GM19452 (cell line): ENCODE measurements at regions not wholly inside any gene's neighbourhood (a gene's known extent, or its start where the extent isn't known, plus 50 kb on each side); places are given as distances from the start of the nearest gene placed in this dataset.
"Not testable (repeated sequence)": the region's sequence is repeated elsewhere in the genome, so short reads cannot be mapped to it uniquely, and the experiment has no call there.

Experiments used
- ATAC-seq: cut with Tn5 transposase; IDR thresholded peaks from one replicate; pipeline ENCODE4 v1.9.1; 2021; ENCODE audit not compliant: unreplicated experiment

GRCh38 chr4:155026715-155027114 lies 181.7 kb upstream of the NPY2R start:
- ATAC-seq = no peak

DNA sequence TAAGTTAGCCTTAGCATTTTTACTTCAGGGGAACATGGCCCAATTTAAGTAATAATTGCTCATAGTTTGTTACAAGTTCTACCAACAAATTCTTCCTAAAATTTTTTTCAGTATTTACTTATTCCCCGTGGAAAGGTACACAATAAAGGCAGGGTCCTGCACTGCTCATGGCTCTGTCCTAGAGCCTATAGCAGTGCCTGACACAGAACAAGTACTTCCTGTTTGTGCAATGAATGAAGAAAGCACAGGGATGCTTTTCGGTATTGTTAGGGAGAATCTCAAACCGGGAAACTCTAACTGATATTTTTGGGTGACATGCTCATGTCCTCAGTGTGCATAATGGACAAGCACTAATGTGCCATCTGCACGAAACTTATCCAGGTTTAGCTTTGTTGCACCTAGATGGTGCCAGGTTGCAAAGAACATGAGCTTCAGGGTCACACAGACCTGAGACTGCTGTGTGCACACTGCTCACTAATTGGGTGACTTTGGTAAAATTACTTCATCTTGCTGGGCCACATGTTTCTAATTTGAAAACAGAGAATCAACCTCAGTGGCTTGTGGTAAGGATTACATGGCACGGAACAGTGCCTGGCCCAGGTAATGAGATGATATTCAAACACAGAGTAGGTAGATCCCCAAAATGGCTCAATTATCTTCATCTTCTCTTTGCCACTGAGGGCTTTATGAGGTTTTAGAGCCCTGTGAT lies 175.8 kb upstream of the NPY2R start:
- no peak for ATAC-seq

GRCh38 chr4:155033604-155034003 lies 174.8 kb upstream of the NPY2R start:
- no peak for ATAC-seq

GRCh38 chr4:155037031-155037430 lies 171.4 kb upstream of the NPY2R start:
- no peak for ATAC-seq

- no peak for ATAC-seq
Measured at GRCh38 chr4:155038459-155038858, 170.0 kb upstream of the NPY2R start.

DNA sequence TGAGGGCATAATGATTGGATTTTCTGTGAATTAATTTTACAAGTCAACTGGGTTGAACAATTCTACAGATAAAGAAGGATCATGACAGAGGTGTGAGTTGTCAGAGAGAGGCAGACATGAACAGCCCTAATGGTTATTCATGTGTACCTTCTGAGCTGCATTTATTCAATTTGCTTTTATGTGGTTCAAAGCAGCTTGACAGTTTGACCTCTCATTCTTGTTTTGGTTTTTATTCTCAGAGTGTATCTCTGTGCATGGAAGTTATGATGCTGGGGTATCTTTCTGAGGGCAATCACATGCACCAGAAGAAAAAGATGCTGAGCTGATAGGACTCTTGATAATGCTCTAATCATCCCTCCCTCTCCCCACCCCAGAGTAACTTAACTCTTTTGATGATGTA lies 169.3 kb upstream of the NPY2R start:
- ATAC-seq = no peak

DNA sequence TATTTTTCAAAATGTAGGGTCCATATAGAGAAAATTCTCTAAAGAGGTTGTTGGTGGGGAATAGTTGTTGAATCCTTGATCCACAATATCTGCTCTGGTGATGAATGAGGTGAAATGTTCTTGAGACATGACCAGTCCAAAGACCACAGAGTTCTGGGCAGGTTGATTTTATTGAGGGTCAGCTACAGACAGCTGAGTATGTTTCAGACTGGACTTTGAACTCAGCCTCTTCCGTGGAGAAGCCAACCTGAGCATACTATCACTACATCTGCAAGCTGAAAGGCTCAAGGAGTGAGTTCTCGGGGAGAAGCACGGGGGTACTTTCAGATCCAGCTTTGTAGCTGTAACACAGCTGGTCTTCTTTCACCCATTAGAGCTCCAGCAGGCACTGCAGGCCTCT lies 168.4 kb upstream of the NPY2R start:
- ATAC-seq = no peak

DNA sequence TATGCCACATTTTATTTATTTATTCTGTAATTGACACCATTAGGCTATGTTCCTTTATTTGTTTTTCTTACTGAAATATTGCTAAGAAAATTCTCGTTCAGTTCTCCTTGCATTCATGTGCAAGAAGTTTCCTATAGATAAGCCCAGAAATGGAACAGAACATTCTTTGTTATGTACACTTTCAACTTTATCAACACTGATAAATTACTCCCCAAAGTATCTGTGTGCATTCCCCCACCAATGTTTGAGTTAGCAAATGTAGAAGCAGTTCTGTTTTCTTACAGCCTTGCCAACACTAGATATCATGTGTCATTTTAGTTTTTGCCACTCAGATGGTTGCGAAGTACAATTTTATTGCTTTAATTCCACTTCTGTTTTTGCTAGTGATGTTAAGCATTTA lies 166.4 kb upstream of the NPY2R start:
- ATAC-seq = no peak

- not testable (repeated sequence) for ATAC-seq
Measured at GRCh38 chr4:155044251-155044650, 164.2 kb upstream of the NPY2R start.

DNA sequence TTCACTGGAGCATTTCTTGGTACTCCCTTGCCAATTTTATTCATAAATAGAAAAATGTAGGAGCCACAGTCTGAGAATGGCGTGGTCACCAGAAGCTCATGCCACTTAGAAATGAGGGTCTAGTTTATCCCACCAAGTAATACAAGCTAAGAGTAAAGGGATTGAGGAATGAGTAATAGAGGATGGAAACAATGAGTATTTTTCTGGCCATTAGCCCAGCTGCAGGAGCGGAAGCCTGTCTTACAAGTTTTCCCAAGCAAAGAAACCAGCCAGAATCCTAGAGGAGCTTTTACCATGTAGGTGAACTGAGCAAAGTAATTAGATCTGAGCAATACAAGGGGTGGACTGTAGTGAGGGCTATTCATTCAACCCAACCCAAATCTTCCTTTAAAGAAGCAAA lies 160.7 kb upstream of the NPY2R start:
- ATAC-seq = no peak

DNA sequence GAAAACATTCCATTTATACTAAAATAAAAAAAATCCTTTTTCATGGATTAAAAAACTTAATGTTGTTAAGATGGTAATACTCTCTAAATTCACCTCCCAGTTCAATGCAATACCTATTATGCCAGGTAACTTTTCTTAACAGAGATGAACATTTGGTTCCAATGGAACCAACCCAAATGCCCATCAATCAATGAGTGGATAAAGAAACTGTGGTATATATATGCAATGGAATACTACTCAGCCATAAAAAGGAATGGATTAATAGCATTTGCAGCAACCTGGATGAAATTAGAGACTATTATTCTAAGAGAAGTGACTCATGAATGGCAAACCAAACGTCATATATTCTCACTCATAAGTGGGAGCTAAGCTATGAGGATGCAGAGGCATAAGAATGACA lies 154.4 kb upstream of the NPY2R start:
- ATAC-seq = not testable (repeated sequence)

DNA sequence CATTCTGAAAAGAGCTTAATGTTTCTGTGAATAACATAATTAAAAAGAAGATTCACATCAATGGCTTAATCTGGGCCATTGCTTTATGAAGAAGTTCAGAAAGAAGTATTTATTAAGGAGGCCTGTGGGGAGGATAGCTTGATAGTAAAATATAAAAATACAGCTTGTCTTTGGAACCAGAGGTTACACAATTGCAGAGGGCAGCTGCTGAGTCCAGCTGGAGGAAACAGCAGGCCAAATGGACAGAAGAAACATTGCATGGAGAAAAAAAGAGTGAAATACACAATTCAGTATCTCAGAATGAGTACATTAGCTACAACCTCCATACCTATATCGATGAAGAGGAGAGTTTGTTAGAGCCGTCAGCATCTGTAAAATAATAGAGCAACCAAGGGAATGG lies 148.0 kb upstream of the NPY2R start:
- ATAC-seq = no peak

- ATAC-seq = no peak
Measured at GRCh38 chr4:155060873-155061272, 147.6 kb upstream of the NPY2R start.

GRCh38 chr4:155062948-155063347 lies 145.5 kb upstream of the NPY2R start:
- no peak for ATAC-seq

DNA sequence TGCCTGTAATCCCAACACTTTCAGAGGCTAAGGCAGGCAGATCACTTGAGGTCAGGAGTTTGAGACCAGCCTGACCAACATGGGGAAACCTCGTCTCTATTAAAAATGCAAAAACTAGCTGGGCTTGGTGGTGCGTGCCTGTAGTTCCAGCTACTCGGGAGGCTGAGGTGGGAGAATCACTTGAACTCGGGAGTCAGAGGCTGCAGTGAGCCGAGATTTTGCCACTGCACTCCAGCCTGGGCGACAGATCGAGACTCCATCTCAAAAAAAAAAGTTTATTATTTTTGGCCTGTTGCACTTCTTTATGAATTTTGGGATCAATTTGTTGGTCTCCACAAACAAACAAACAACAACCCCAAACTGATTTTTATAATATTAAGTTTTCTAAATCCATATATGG lies 143.5 kb upstream of the NPY2R start:
- ATAC-seq = not testable (repeated sequence)

GRCh38 chr4:155066871-155067270 lies 141.6 kb upstream of the NPY2R start:
- ATAC-seq = no peak

GRCh38 chr4:155071962-155072361 lies 136.5 kb upstream of the NPY2R start:
- ATAC-seq = no peak

DNA sequence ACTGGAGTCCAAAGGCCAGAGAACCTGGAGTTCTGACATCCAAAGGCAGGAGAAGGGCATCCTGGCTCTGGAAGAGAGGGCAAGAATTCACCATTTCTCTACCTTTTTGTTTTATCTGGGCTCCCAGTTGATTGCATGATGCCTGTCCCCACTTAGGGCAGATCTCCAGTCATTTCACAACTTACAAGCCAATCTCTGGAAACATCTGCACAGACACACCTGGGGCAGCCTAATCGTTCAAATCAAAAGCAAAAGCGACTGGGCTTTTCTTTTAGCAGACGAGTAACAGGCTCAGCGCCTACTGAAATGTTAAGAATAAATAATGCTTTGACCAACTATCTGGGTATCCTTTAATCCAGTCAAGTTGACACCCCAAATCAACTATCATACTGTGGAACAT lies 136.0 kb upstream of the NPY2R start:
- ATAC-seq = no peak

DNA sequence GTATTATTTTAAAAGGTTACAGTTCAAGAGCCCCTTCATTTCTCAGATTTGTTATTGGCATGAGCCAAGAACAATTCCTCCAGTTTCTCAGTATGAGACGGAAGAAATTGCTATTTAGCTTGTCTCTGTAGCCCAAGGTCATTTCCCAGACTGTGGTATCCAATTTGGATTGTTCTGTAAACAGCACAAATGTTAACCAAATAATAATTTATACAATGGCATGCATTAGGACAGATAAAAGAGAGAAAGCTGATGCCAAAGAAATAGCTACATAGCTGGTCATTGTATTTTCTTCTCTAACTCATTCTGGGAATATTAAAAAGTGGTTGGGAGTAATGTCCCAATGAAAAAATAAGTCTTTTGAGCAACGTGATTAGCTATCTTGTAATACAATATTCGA lies 134.6 kb upstream of the NPY2R start:
- ATAC-seq = no peak

DNA sequence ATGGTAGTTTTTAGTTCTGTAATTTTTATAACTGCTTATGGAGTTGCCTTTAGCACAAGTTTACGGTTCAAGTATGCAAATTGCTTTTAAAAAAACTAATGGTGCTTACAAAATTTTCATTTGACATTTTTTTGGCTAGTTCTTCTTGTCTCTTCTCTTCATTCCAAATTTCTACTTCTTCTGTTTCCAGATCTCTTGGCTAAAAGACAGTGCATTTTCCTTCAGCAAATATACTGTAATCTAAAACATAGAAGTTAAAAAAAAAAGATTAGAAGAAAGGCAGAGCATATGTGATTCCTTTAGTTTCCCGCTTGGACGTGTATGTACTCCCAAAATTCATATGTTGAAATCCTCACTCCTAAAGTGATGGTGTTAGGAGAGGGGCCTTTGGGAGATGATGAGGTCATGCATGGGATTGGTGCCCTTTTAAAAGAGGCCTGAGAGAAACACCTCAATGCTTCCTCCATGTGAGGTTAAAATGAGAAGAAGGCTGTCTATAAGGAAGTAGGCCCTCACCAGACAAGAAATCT lies 132.1 kb upstream of the NPY2R start:
- no peak for ATAC-seq

GRCh38 chr4:155077452-155078229 lies 130.8 kb upstream of the NPY2R start:
- ATAC-seq = no peak

- ATAC-seq = no peak
Measured at GRCh38 chr4:155079871-155080270, 128.6 kb upstream of the NPY2R start.
